H9 (cell line): ENCODE measurements at regions not wholly inside any gene's neighbourhood (a gene's known extent, or its start where the extent isn't known, plus 50 kb on each side); places are given as distances from the start of the nearest gene placed in this dataset.

Experiments
- DNase-seq: peaks from one replicate; pipeline ENCODE4 v3.0.0-alpha.2; 2017
- H2AFZ ChIP-seq: one replicate; pipeline ENCODE4 v1.6.1; 2013; ENCODE audit warnings: mild to moderate bottlenecking, low read length, control low read depth, moderate library complexity
- H2AK5ac ChIP-seq: 2 replicates; pipeline ENCODE4 v1.6.1; 2013; ENCODE audit warnings: low read length, control low read depth, mixed read lengths; ENCODE audit not compliant: insufficient read length
- H2BK120ac ChIP-seq: one replicate; pipeline ENCODE4 v1.6.1; 2013; ENCODE audit warnings: low read depth, mild to moderate bottlenecking, low read length, control low read depth, inconsistent platforms; ENCODE audit not compliant: poor library complexity, severe bottlenecking
- H2BK12ac ChIP-seq: 2 replicates; pipeline ENCODE4 v1.6.1; 2013; ENCODE audit warnings: low read length, control low read depth, mixed read lengths, low read depth; ENCODE audit not compliant: insufficient read length
- H2BK15ac ChIP-seq: 2 replicates; pipeline ENCODE4 v1.6.1; 2013; ENCODE audit warnings: low read depth, low read length, control low read depth
- H2BK20ac ChIP-seq: one replicate; pipeline ENCODE4 v1.6.1; 2013; ENCODE audit warnings: low read depth, mild to moderate bottlenecking, low read length, control low read depth, inconsistent platforms; ENCODE audit not compliant: poor library complexity, severe bottlenecking
- H2BK5ac ChIP-seq: 2 replicates; pipeline ENCODE4 v1.6.1; 2013; ENCODE audit warnings: low read length, control low read depth, mixed read lengths; ENCODE audit not compliant: insufficient read length
- H3K14ac ChIP-seq: 2 replicates; pipeline ENCODE4 v1.6.1; 2013; ENCODE audit warnings: low read length, control low read depth; ENCODE audit not compliant: insufficient read depth
- H3K18ac ChIP-seq: 2 replicates; pipeline ENCODE4 v1.6.1; 2013; ENCODE audit warnings: low read depth, mild to moderate bottlenecking, mixed read lengths, low read length, control low read depth; ENCODE audit not compliant: insufficient read length
- H3K23ac ChIP-seq: 2 replicates; pipeline ENCODE4 v1.6.1; 2013; ENCODE audit warnings: low read length, control low read depth, mixed read lengths, low read depth; ENCODE audit not compliant: insufficient read length
- H3K23me2 ChIP-seq: 2 replicates; pipeline ENCODE4 v1.6.1; 2013; ENCODE audit warnings: low read depth, mild to moderate bottlenecking, mixed read lengths, low read length, control low read depth; ENCODE audit not compliant: insufficient read length, poor library complexity, severe bottlenecking
- H3K27ac ChIP-seq: 2 replicates; pipeline ENCODE4 v1.5.1; 2013; ENCODE audit warnings: low read length, control low read depth, mixed read lengths, low read depth; ENCODE audit not compliant: insufficient read length
- H3K27me3 ChIP-seq: 2 replicates; pipeline ENCODE4 v1.6.1; 2013; ENCODE audit warnings: low read length, control low read depth, inconsistent platforms; ENCODE audit not compliant: insufficient read depth
- H3K4ac ChIP-seq: 2 replicates; pipeline ENCODE4 v1.6.1; 2013; ENCODE audit warnings: low read depth, mild to moderate bottlenecking, control low read depth, inconsistent platforms, low read length, moderate library complexity
- H3K4me1 ChIP-seq: 2 replicates; pipeline ENCODE4 v1.6.1; 2013; ENCODE audit warnings: low read length, control low read depth, inconsistent platforms; ENCODE audit not compliant: insufficient read depth
- H3K4me2 ChIP-seq: 2 replicates; pipeline ENCODE4 v1.6.1; 2013; ENCODE audit warnings: low read length, control low read depth, mixed read lengths; ENCODE audit not compliant: insufficient read length, insufficient read depth
- H3K56ac ChIP-seq: 2 replicates; pipeline ENCODE4 v1.6.1; 2013; ENCODE audit warnings: low read depth, mild to moderate bottlenecking, mixed read lengths, low read length, control low read depth; ENCODE audit not compliant: insufficient read length
- H3K79me1 ChIP-seq: 2 replicates; pipeline ENCODE4 v1.6.1; 2013; ENCODE audit warnings: low read depth, mild to moderate bottlenecking, moderate library complexity, low read length, control low read depth, inconsistent platforms; ENCODE audit not compliant: insufficient read depth, poor library complexity, severe bottlenecking
- H3K79me2 ChIP-seq: 2 replicates; pipeline ENCODE4 v1.6.1; 2013; ENCODE audit warnings: low read length, control low read depth, inconsistent platforms; ENCODE audit not compliant: insufficient read depth
- H3K9ac ChIP-seq: 2 replicates; pipeline ENCODE4 v1.6.1; 2013; ENCODE audit warnings: low read length, control low read depth, mixed read lengths; ENCODE audit not compliant: insufficient read length; ENCODE audit errors: extremely low read depth
- H3K9me3 ChIP-seq: one replicate; pipeline ENCODE4 v1.6.1; 2013; ENCODE audit warnings: low read depth, low read length, inconsistent platforms; ENCODE audit not compliant: control insufficient read depth
- H3T11ph ChIP-seq: one replicate; pipeline ENCODE4 v1.6.1; 2013; ENCODE audit warnings: mild to moderate bottlenecking, low read length, control low read depth, inconsistent platforms
- H4K20me1 ChIP-seq: one replicate; pipeline ENCODE4 v1.6.1; 2013; ENCODE audit not compliant: control insufficient read depth, insufficient read length, insufficient read depth
- H4K5ac ChIP-seq: 2 replicates; pipeline ENCODE4 v1.6.1; 2013; ENCODE audit warnings: low read depth, mild to moderate bottlenecking, mixed read lengths, low read length, control low read depth; ENCODE audit not compliant: insufficient read length
- H4K8ac ChIP-seq: replicated peaks from 2 replicates; pipeline ENCODE4 v1.6.1; 2013; ENCODE audit warnings: low read length, control low read depth, mixed read lengths, low read depth; ENCODE audit not compliant: insufficient read length
- H4K91ac ChIP-seq: 2 replicates; pipeline ENCODE4 v1.6.1; 2013; ENCODE audit warnings: low read depth, mild to moderate bottlenecking, moderate library complexity, mixed read lengths, low read length, control low read depth; ENCODE audit not compliant: insufficient read length
- H3K27ac Mint-ChIP-seq, 3 experiments: 2 replicates in 2 of 3; 3 replicates in 1 of 3; pipeline ENCODE4 v1.8.0; 2020 to 2021; ENCODE audit warnings: mixed read lengths in 3 of 3, mild to moderate bottlenecking in 1 of 3, moderate library complexity in 1 of 3
- H3K27me3 Mint-ChIP-seq: 2 replicates; pipeline ENCODE4 v1.8.0; 2021; ENCODE audit warnings: low read depth, mild to moderate bottlenecking, moderate library complexity, mixed read lengths
- H3K36me3 Mint-ChIP-seq, 3 experiments: 2 replicates in 2 of 3; 3 replicates in 1 of 3; pipeline ENCODE4 v1.8.0; 2020 to 2021; ENCODE audit warnings: low read depth in 3 of 3, mixed read lengths in 3 of 3; ENCODE audit not compliant: insufficient read depth in 1 of 3
- H3K4me1 Mint-ChIP-seq, 2 experiments: 2 replicates each; pipeline ENCODE4 v1.8.0; 2020; ENCODE audit warnings: mixed read lengths in 2 of 2
- H3K4me3 Mint-ChIP-seq, 2 experiments: 2 replicates in 1 of 2; 3 replicates in 1 of 2; pipeline ENCODE4 v1.8.0; 2020 to 2021; ENCODE audit warnings: mild to moderate bottlenecking in 2 of 2, mixed read lengths in 2 of 2, moderate library complexity in 1 of 2
- H3K9me3 Mint-ChIP-seq, 2 experiments: 2 replicates in 1 of 2; 3 replicates in 1 of 2; pipeline ENCODE4 v1.8.0; 2020; ENCODE audit warnings: mild to moderate bottlenecking in 2 of 2, mixed read lengths in 2 of 2, moderate library complexity in 1 of 2
- CTCF ChIP-seq: fragments of 200-600 bp; sonication (generic); conservative IDR thresholded peaks from 3 replicates; pipeline ENCODE4 v1.8.0; 2021; ENCODE audit warnings: antibody characterized with exemption, mild to moderate bottlenecking
- WGBS: extraction: QIAGEN DNeasy Blood & Tissue Kit; methylation state at CpG from one replicate; pipeline ENCODE4 v1.1.7; 2013; ENCODE audit warnings: missing lambda C conversion rate, low lambda C conversion rate, mixed read lengths; ENCODE audit not compliant: insufficient read length; ENCODE audit errors: extremely low coverage; 5-methylcytosine and 5-hydroxymethylcytosine counted together

DNA sequence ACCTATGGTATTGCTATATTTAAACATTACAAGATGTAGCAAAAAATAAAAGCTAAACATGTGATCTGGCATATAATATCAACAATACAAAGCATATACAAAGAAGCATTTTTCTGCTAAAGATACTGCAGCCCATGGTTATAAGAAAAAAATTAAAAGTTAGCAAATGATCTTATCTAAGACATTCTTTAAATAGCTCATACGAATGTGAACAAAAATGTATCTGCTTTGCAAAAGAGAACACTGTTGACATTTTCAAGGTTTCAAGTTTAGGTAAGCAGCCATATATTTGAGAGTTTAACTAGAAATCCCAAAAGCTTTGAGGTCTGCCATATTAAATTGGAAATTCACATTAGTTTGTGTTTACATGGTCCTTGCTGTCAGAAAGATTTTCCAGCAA is 301.0 kb upstream of the SLC39A10 start:
- Histone ChIP-seq H3K9me3 (no peaks in the 10 kb centered on the region), H2BK15ac (no peak overlapping the region), H2BK12ac (no peak overlapping the region), H2BK120ac (no peak overlapping the region), H3K9ac (no peak overlapping the region), H3K14ac (no peak overlapping the region), H2BK5ac (no peak overlapping the region), H4K91ac (no peak overlapping the region), H3K4me2 (no peak overlapping the region), H3K56ac (no peak overlapping the region), H4K20me1 (no peaks in the 10 kb centered on the region), H3K18ac (no peak overlapping the region), H3K27ac (no peak overlapping the region), H4K8ac (no peak overlapping the region), H2AFZ (no peak overlapping the region), H3K4me1 (no peaks in the 10 kb centered on the region; the same call in 1 of the 2 replicates), H2AK5ac (no peak overlapping the region), H4K5ac (no peak overlapping the region), H3K23ac (no peak overlapping the region), H3T11ph (no peak overlapping the region), H3K23me2 (no peaks in the 10 kb centered on the region), H3K79me2 (no peaks in the 10 kb centered on the region), H3K4ac (no peak overlapping the region), H3K79me1 (no peaks in the 10 kb centered on the region), H3K27me3 (no peaks in the 10 kb centered on the region), H2BK20ac (no peak overlapping the region)
- no peak for DNase-seq
- Mint-ChIP-seq H3K27ac (no peak overlapping the region), H3K36me3 (no peaks in the 10 kb centered on the region), H3K4me1 (peaks cover 3 to 8% of the 10 kb centered on the region in 2 experiments), H3K9me3 (peaks cover 0 to 2% of the 10 kb centered on the region in 2 experiments; a peak in 1 of 5 replicates), H3K4me3 (no peak overlapping the region), H3K27me3 (no peaks in the 10 kb centered on the region)
- no peak for TF ChIP-seq CTCF
- no CpG with 5 or more reads among the region's 1 CpG for WGBS
